ENCODE measurements at regions not wholly inside any gene's neighbourhood (a gene's known extent, or its start where the extent isn't known, plus 50 kb on each side); places are given as distances from the start of the nearest gene placed in this dataset.

- TF ChIP-seq CTCF (IDR thresholded peaks at IDR 0.05) (no peak), POLR2AphosphoS5 (IDR thresholded peaks at IDR 0.05) (peak in 1 of 2 donors; percentile 10), EP300 (IDR thresholded peaks at IDR 0.05) (no peak)
Observed at GRCh38 chr16:73888840-73889490, 407.6 kb upstream of the PSMD7 start.

Measured in upper lobe of left lung (tissue), 4 donors.